HepG2 (cell line): ENCODE measurements at regions not wholly inside any gene's neighbourhood (a gene's known extent, or its start where the extent isn't known, plus 50 kb on each side); places are given as distances from the start of the nearest gene placed in this dataset.

Experiments
- DNMT1 ChIP-seq: sonication (generic); formaldehyde crosslinking; IDR thresholded peaks from 2 replicates; pipeline ENCODE4 v1.5.1; 2020; ENCODE audit warnings: mild to moderate bottlenecking, missing genetic modification reagents
- GPN1 ChIP-seq: sonication (generic); formaldehyde crosslinking; IDR thresholded peaks from 2 replicates; pipeline ENCODE4 v1.5.1; 2020; ENCODE audit warnings: missing genetic modification reagents, borderline replicate concordance
- GTF3A ChIP-seq: sonication (generic); formaldehyde crosslinking; conservative IDR thresholded peaks from 2 replicates; pipeline ENCODE4 v1.4.0; 2020; ENCODE audit warnings: mild to moderate bottlenecking, missing genetic modification reagents
- HDAC1 ChIP-seq: sonication (generic); formaldehyde crosslinking; IDR thresholded peaks from 2 replicates; pipeline ENCODE4 v1.5.1; 2020; ENCODE audit warnings: mild to moderate bottlenecking, missing genetic modification reagents
- HNRNPL ChIP-seq: fragments of 200-400 bp; formaldehyde crosslinking; IDR thresholded peaks from 2 replicates; pipeline ENCODE4 v1.6.1; 2017; ENCODE audit warnings: mild to moderate bottlenecking, low read depth, low read length
- MAFK ChIP-seq, 2 experiments: IDR thresholded peaks in 1 of 2; conservative IDR thresholded peaks in 1 of 2; 2 replicates each; pipeline ENCODE4 v1.6.1; 2011; ENCODE audit warnings: improper control_type of control experiment in 2 of 2, low read length in 2 of 2
- MTA1 ChIP-seq: sonication (generic); formaldehyde crosslinking; IDR thresholded peaks from 2 replicates; pipeline ENCODE4 v1.4.0; 2020; ENCODE audit warnings: missing genetic modification reagents, mild to moderate bottlenecking, borderline replicate concordance
- NAIF1 ChIP-seq: sonication (generic); formaldehyde crosslinking; IDR thresholded peaks from 2 replicates; pipeline ENCODE4 v1.5.0; 2020; ENCODE audit warnings: mild to moderate bottlenecking, missing genetic modification reagents, borderline replicate concordance
- REXO4 ChIP-seq: sonication (generic); formaldehyde crosslinking; IDR thresholded peaks from 2 replicates; pipeline ENCODE4 v1.8.0; 2022; ENCODE audit warnings: missing genetic modification reagents, mild to moderate bottlenecking, borderline replicate concordance
- ZBTB33 ChIP-seq: sonication (generic); formaldehyde crosslinking; IDR thresholded peaks from 2 replicates; pipeline ENCODE4 v1.4.0; 2020; ENCODE audit warnings: missing genetic modification reagents
- ZFY ChIP-seq: sonication (generic); formaldehyde crosslinking; IDR thresholded peaks from 2 replicates; pipeline ENCODE4 v1.4.0; 2020; ENCODE audit warnings: missing genetic modification reagents
- ZHX2 ChIP-seq, 2 experiments: sonication (generic) in 1 of 2; formaldehyde crosslinking in 1 of 2; IDR thresholded peaks; 2 replicates each; pipeline versions ENCODE4 v1.6.1 to v1.9.0; 2014 to 2022; ENCODE audit warnings: antibody characterized with exemption in 1 of 2, borderline replicate concordance in 1 of 2, inconsistent platforms in 1 of 2, low read depth in 1 of 2, missing genetic modification reagents in 1 of 2
- ZNF20 ChIP-seq: sonication (generic); formaldehyde crosslinking; IDR thresholded peaks from 2 replicates; pipeline ENCODE4 v1.4.0; 2020; ENCODE audit warnings: mild to moderate bottlenecking, moderate library complexity, missing genetic modification reagents
- ZNF207 ChIP-seq: fragments of 450-650 bp; IDR thresholded peaks from 2 replicates; pipeline ENCODE4 v1.6.1; 2016; ENCODE audit warnings: antibody characterized with exemption, borderline replicate concordance
- ZNF274 ChIP-seq: sonication (generic); formaldehyde crosslinking; IDR thresholded peaks from 2 replicates; pipeline ENCODE4 v1.5.1; 2020; ENCODE audit warnings: mild to moderate bottlenecking, missing genetic modification reagents
- ZNF510 ChIP-seq: sonication (generic); formaldehyde crosslinking; IDR thresholded peaks from 2 replicates; pipeline ENCODE4 v1.4.0; 2020; ENCODE audit warnings: low read depth, mild to moderate bottlenecking, missing genetic modification reagents
- ZSCAN9 ChIP-seq: IDR thresholded peaks from 2 replicates; pipeline ENCODE4 v1.6.1; 2016; ENCODE audit warnings: borderline replicate concordance

- TF ChIP-seq ZFY (CRISPR knock-in tag) (peak; percentile 49; the same call in 1 of the 2 replicates), GTF3A (no peak), MAFK (conservative IDR thresholded peaks at IDR 0.05 in 1 of 2, IDR thresholded peaks at IDR 0.05 in 1 of 2; ENCODE audit: low read length in 2 of 2) (no peak), ZHX2 (IDR thresholded peaks at IDR 0.05; ENCODE audit: low read depth) (no peak), ZHX2 (CRISPR knock-in tag; IDR thresholded peaks at IDR 0.05; ENCODE audit: borderline replicate concordance) (no peak), ZSCAN9 (CRISPR knock-in tag) (no peak), HDAC1 (peak; percentile 47; the same call in 1 of the 2 replicates), GPN1 (CRISPR knock-in tag) (no peak), REXO4 (no peak), NAIF1 (CRISPR knock-in tag) (no peak), ZNF274 (CRISPR knock-in tag) (no peak), ZNF207 (no peak), HNRNPL (no peak), ZBTB33 (CRISPR knock-in tag) (no peak), ZNF20 (CRISPR knock-in tag) (no peak), ZNF510 (CRISPR knock-in tag) (no peak), DNMT1 (CRISPR knock-in tag) (no peak), MTA1 (CRISPR knock-in tag) (peak; percentile 37; the same call in 1 of the 2 replicates)
Measured at GRCh38 chr9:134267881-134268724, 58.2 kb upstream of the RXRA start (continued).
